ENCODE measurements at regions not wholly inside any gene's neighbourhood (a gene's known extent, or its start where the extent isn't known, plus 50 kb on each side); places are given as distances from the start of the nearest gene placed in this dataset.

DNA sequence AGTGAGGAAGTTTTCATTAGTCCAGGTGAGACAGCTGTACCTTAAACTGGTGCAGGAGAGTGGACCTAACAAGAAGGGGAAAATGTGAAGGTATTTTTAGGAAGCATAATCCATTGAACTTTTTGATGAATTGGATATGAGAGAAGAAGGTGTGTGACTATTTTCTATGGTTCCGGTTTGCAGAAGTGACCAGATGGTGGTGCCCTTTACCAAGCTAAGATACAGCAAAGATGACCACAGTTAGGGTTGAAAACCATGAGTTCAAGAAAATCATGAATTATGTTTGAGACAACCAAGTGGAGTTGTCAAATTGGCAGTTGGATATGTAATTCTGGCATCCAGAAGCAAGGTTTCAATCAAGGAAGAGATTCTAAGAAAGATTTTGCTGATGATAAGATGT lies 61.9 kb upstream of the NRSN1 start:
- peak in 3 of 56 donors; percentile 1 to 8 (median 1) for DNase-seq

DNA sequence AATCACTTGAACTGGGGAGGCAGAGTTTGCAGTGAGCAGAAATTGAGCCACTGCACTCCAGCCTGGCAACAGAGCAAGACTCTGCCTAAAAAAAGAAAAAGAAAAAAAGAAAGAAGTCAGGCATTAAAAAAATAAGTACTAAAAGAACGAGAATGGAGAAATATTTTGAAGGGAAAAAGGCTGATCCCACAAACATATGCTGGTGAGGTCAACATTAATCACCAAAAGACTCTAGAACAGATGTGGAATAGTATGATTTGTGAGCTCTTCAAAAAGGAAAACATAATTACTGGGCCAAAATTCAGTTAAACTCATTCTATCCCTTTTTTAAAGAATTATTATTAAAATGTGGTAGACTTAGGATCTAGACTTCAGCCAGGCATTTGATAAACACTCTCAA lies 61.2 kb upstream of the NRSN1 start:
- no peak for DNase-seq

DNA sequence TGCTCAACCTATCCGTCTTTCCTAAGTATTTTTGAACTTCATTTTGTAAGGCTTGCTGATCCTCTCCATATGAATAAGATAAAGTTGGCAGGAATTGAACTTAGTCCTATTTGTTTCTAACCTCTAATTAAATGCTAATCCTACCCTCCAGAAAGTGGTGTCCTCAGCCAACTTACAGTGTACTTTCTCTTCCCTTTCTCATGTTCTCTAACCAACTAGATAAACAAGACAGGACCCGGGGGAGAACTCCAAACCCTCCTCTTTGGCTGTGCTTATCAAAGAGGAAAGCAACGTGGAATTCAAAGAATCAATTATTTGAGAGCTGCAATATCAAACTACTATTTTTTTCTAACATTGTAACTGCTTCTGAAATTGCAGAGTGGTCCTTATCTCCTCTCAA lies 56.5 kb upstream of the NRSN1 start:
- no peak for DNase-seq

DNA sequence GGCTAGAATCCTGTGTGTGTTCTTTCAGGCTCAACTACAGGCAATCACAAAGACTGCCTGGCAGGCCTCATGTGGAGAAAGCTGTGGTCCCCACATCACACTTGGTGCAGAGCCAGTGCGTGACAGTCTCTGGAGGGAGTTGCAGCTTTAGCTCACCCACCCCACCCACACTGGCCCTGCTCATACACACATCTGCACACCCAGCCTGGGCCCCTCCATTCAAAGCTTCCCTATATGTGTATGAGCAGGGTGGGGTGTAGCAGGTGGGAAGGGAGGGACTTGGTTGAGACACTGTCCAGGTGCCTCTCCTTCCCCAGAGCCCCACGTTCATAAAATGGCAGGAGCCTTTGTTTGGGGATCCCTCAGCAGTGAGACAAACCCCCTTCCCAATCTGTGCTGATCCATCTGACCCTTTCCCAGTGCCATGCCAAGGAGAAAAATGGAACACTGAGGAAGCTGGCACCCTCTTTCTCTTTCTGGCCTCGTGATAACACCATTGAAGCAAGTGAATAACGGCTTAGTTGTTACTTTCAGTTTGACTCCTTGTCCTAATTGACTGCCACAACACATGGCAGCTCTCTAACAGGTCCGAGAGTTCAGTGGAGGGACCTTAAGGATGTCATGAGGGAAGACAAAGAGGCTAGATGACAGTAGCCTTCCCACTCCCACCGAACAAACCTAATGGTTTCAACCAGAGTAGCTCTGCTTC lies 53.8 kb upstream of the NRSN1 start:
- no peak for DNase-seq

DNA sequence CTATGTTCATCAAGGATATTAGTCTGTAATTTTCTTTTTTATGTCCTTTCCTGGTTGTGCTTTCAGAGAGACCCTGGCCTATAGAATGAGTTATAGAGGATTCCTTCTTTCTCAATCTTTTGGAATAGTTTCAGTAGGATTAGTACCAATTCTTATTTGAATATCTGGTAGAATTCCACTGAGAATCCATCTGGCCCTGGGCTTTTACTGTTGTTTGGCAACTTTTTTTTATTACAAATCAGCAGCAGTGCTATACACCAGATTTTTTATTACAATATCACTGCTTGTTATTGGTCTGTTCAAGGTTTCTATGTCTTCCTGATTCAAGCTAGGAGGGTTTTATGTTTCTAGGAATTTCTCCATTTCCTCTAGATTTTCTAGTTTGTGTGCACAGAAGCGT lies 50.0 kb upstream of the NRSN1 start:
- DNase-seq = no peak

All from nucleus accumbens (tissue), 56 donors.